GM12892 (cell line): ENCODE measurements at regions not wholly inside any gene's neighbourhood (a gene's known extent, or its start where the extent isn't known, plus 50 kb on each side); places are given as distances from the start of the nearest gene placed in this dataset.

Experiments used
- POLR2A ChIP-seq: IDR thresholded peaks from 2 replicates; pipeline ENCODE4 v1.6.1; 2011; ENCODE audit warnings: low read depth, low read length, control low read depth
- POLR2AphosphoS5 ChIP-seq: IDR thresholded peaks from 2 replicates; pipeline ENCODE4 v1.6.1; 2011; ENCODE audit warnings: low read depth, low read length, control low read depth
- TAF1 ChIP-seq: IDR thresholded peaks from 2 replicates; pipeline ENCODE4 v1.6.1; 2011; ENCODE audit warnings: low read depth, mild to moderate bottlenecking, control low read depth, low read length, borderline replicate concordance

GRCh38 chr18:5678278-5678677, 134.5 kb upstream of the EPB41L3 start:
- TF ChIP-seq POLR2A (no peak), POLR2AphosphoS5 (no peak), TAF1 (no peak)
